Liver (tissue), 7 donors: ENCODE measurements at regions not wholly inside any gene's neighbourhood (a gene's known extent, or its start where the extent isn't known, plus 50 kb on each side); places are given as distances from the start of the nearest gene placed in this dataset.

Experiments used
- DNase-seq: peaks from one replicate; pipeline ENCODE4 v3.0.0-alpha.2; 2017; ENCODE audit warnings: low spot score
- H3K27ac ChIP-seq, 2 donors: one replicate each; pipeline ENCODE4 v1.7.0; 2013; ENCODE audit warnings: inconsistent platforms in 2 of 2, low read length in 2 of 2, control low read depth in 1 of 2, low read depth in 1 of 2, mild to moderate bottlenecking in 1 of 2
- H3K27me3 ChIP-seq, 4 donors: one replicate each; pipeline versions ENCODE4 v1.6.1 to v1.7.0; 2013; ENCODE audit warnings: low read length in 3 of 4, inconsistent platforms in 1 of 4, mild to moderate bottlenecking in 1 of 4, moderate library complexity in 1 of 4; ENCODE audit not compliant: control insufficient read depth in 4 of 4, insufficient read depth in 4 of 4
- H3K36me3 ChIP-seq, 4 donors: one replicate each; pipeline versions ENCODE4 v1.6.1 to v1.7.0; 2013; ENCODE audit warnings: low read length in 3 of 4, mild to moderate bottlenecking in 3 of 4, low read depth in 1 of 4, moderate library complexity in 1 of 4; ENCODE audit not compliant: control insufficient read depth in 4 of 4, insufficient read depth in 3 of 4
- H3K4me1 ChIP-seq, 4 donors: one replicate each; pipeline versions ENCODE4 v1.6.1 to v1.7.0; 2013; ENCODE audit warnings: low read length in 3 of 4, mild to moderate bottlenecking in 3 of 4, moderate library complexity in 1 of 4; ENCODE audit not compliant: control insufficient read depth in 4 of 4, insufficient read depth in 4 of 4
- H3K4me3 ChIP-seq, 3 donors: one replicate each; pipeline versions ENCODE4 v1.6.1 to v1.7.0; 2013; ENCODE audit warnings: low read length in 3 of 3, control low read depth in 1 of 3, low read depth in 1 of 3, mild to moderate bottlenecking in 1 of 3
- H3K9ac ChIP-seq, 2 donors: one replicate each; pipeline ENCODE4 v1.7.0; 2013; ENCODE audit warnings: low read length in 2 of 2, mild to moderate bottlenecking in 2 of 2, moderate library complexity in 2 of 2, control low read depth in 1 of 2, low read depth in 1 of 2
- H3K9me3 ChIP-seq, 4 donors: one replicate each; pipeline versions ENCODE4 v1.6.1 to v1.7.0; 2013; ENCODE audit warnings: low read length in 3 of 4; ENCODE audit not compliant: control insufficient read depth in 4 of 4
- ATF3 ChIP-seq: IDR thresholded peaks from 2 replicates; pipeline ENCODE4 v1.6.1; 2016; ENCODE audit warnings: antibody characterized with exemption
- FOXA1 ChIP-seq: IDR thresholded peaks from 2 replicates; pipeline ENCODE4 v1.6.1; 2016; ENCODE audit warnings: antibody characterized with exemption
- FOXA2 ChIP-seq: IDR thresholded peaks from 2 replicates; pipeline ENCODE4 v1.6.1; 2016; ENCODE audit warnings: antibody characterized with exemption
- GABPA ChIP-seq, 2 donors: IDR thresholded peaks in 1 of 2; conservative IDR thresholded peaks in 1 of 2; 2 replicates each; pipeline ENCODE4 v1.6.1; 2016; ENCODE audit warnings: antibody characterized with exemption in 2 of 2, mild to moderate bottlenecking in 1 of 2, moderate library complexity in 1 of 2
- HNF4A ChIP-seq, 2 donors: conservative IDR thresholded peaks; 2 replicates each; pipeline ENCODE4 v1.6.1; 2016; ENCODE audit warnings: antibody characterized with exemption in 2 of 2, mild to moderate bottlenecking in 2 of 2
- JUND ChIP-seq, 2 donors: IDR thresholded peaks; 2 replicates each; pipeline ENCODE4 v1.6.1; 2016; ENCODE audit warnings: antibody characterized with exemption in 2 of 2
- NR2F2 ChIP-seq: IDR thresholded peaks from 2 replicates; pipeline ENCODE4 v1.6.1; 2016; ENCODE audit warnings: antibody characterized with exemption
- RAD21 ChIP-seq, 2 donors: IDR thresholded peaks; 2 replicates each; pipeline ENCODE4 v1.6.1; 2016; ENCODE audit warnings: antibody characterized with exemption in 2 of 2, mild to moderate bottlenecking in 2 of 2
- RXRA ChIP-seq, 2 donors: IDR thresholded peaks; 2 replicates each; pipeline ENCODE4 v1.6.1; 2017 to 2018; ENCODE audit warnings: antibody characterized with exemption in 2 of 2, mild to moderate bottlenecking in 1 of 2
- SP1 ChIP-seq: IDR thresholded peaks from 2 replicates; pipeline ENCODE4 v1.6.1; 2018; ENCODE audit warnings: antibody characterized with exemption, mild to moderate bottlenecking
- YY1 ChIP-seq: IDR thresholded peaks from 2 replicates; pipeline ENCODE4 v1.6.1; 2016; ENCODE audit warnings: antibody characterized with exemption, mild to moderate bottlenecking
- ZBTB33 ChIP-seq: IDR thresholded peaks from 2 replicates; pipeline ENCODE4 v1.6.1; 2016; ENCODE audit warnings: antibody characterized with exemption
- WGBS: extraction: QIAGEN DNeasy Blood & Tissue Kit; methylation state at CpG from one replicate; pipeline ENCODE4 v1.1.7; 2013; 5-methylcytosine and 5-hydroxymethylcytosine counted together
- TF ChIP-seq, protein P1 (sequence below): IDR thresholded peaks from 2 replicates; pipeline ENCODE4 v1.6.1; 2016; ENCODE audit warnings: antibody characterized with exemption, mild to moderate bottlenecking
- donor health status: healthy.
- donor health status: healthy.
- donor health status: healthy.
- donor health status: healthy.

DNA sequence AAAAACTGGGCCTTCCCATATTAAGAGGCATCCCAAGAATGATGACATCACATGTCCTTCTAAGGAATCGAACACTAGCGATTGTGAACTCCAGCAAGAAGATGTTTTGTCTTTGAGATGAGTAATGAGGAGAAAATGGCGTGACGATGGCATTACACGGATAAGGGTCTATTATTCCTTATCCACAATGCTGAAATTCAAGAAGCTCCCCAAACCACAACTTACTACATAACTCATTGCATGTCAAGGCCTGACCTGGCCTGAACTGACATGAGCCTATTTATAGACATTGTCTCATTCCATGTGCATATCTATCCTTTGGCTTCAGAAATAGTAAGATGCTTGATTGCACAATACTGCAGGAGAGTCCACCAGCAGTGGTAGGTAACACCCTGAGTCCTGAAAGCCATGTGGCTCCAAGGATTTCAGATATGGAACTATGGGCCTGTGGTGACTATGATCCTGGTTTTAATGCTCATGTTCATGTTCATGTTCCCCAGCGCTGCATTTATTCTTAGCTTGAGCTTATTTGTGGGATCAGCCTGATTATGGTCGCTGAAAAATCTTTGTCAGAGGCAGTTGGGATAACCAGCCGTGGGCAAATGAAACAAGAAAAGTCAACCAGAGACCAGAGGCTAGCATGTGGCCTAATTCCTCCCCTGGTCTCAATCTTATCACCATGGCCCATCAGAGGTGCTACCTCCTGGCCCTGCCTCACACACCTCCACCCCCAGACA, 183.2 kb upstream of the JARID2 start (continued):
- TF ChIP-seq, protein P1, sequence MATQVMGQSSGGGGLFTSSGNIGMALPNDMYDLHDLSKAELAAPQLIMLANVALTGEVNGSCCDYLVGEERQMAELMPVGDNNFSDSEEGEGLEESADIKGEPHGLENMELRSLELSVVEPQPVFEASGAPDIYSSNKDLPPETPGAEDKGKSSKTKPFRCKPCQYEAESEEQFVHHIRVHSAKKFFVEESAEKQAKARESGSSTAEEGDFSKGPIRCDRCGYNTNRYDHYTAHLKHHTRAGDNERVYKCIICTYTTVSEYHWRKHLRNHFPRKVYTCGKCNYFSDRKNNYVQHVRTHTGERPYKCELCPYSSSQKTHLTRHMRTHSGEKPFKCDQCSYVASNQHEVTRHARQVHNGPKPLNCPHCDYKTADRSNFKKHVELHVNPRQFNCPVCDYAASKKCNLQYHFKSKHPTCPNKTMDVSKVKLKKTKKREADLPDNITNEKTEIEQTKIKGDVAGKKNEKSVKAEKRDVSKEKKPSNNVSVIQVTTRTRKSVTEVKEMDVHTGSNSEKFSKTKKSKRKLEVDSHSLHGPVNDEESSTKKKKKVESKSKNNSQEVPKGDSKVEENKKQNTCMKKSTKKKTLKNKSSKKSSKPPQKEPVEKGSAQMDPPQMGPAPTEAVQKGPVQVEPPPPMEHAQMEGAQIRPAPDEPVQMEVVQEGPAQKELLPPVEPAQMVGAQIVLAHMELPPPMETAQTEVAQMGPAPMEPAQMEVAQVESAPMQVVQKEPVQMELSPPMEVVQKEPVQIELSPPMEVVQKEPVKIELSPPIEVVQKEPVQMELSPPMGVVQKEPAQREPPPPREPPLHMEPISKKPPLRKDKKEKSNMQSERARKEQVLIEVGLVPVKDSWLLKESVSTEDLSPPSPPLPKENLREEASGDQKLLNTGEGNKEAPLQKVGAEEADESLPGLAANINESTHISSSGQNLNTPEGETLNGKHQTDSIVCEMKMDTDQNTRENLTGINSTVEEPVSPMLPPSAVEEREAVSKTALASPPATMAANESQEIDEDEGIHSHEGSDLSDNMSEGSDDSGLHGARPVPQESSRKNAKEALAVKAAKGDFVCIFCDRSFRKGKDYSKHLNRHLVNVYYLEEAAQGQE = no peak
- TF ChIP-seq YY1 = no peak

DNA sequence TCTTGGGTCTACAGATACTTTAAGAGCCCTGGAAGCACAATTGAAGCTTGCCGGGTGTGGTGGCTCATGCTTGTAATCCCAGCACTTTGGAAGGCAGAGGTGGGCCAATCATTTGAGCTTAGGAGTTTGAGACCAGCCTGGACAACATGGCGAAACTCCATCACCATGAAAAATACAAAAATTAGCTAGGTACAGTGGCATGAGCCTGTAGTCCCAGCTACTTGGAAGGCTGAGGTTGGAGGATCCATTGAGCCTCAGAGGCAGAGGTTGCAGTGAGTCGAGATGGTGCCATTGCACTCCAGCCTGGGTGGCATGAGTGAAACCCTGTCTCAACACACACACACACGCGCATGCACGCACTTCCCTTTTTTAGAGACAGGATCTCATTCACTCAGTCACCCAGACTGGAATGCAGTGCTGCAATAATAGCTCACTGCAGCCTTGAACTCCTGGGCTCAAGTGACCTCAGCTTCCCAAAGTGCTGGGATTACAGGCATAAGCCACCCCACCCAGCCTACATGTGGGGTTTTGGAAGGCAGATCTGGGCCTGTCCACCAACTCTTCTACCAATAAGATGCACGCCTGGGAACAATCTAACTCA, 182.5 kb upstream of the JARID2 start:
- Histone ChIP-seq H3K9ac (no peak overlapping the region), H3K4me1 (no peaks in the 10 kb centered on the region), H3K9me3 (peaks cover 0 to 5% (median 1%) of the 10 kb centered on the region in 4 donors), H3K4me3 (no peak overlapping the region), H3K27me3 (no peaks in the 10 kb centered on the region), H3K27ac (no peak overlapping the region), H3K36me3 (no peaks in the 10 kb centered on the region)
- DNase-seq = no peak
- TF ChIP-seq NR2F2 = no peak
- WGBS = 92% methylated on average over 7 of the region's 7 CpGs

DNA sequence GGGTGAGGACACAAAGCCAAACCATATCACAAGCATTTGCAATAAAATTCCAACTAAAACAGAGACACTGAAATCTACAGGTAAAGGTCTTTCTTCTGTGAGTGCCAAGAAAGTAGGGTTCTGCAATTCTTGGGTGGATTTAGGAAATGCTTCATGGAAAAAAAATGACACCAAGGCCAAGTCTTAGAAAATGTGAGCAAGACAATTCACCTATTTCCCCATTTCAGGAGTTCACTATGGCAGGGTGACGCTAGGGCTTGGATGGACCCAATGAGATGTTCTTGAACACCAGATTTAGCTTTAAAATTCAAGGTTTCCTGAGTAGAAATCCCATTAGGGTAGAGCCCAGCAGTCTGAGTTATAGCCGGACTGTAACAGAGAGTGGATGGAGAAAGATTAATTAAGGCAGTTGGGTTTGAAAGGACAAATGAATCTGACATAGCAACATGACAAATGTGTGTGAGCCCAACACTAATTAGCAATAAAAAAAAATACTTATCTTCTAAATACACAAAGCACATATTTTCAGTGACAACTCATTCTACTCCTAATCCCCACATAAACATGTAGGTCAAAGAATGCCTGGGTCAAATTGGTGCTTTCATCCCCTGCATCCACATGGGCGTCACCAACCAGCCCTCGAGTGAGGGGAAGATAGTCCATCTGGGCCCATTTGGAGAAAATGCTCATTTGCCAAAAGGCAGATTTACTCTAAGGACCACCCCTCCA, 180.4 kb upstream of the JARID2 start:
- WGBS = 93% methylated on average over 4 of the region's 4 CpGs
- no peak overlapping the region for H3K4me3 ChIP-seq
- DNase-seq = no peak
- H3K36me3 ChIP-seq = no peaks in the 10 kb centered on the region
- TF ChIP-seq YY1 (no peak), FOXA1 (no peak), GABPA (IDR thresholded peaks at IDR 0.05 in 1 of 2, conservative IDR thresholded peaks at IDR 0.05 in 1 of 2) (no peak), NR2F2 (no peak), JUND (IDR thresholded peaks at IDR 0.05) (no peak), ZBTB33 (no peak), HNF4A (conservative IDR thresholded peaks at IDR 0.05) (no peak), RXRA (IDR thresholded peaks at IDR 0.05) (no peak), ATF3 (no peak), FOXA2 (no peak), SP1 (no peak), RAD21 (IDR thresholded peaks at IDR 0.05) (no peak)
- no peaks in the 10 kb centered on the region for H3K4me1 ChIP-seq
- no peaks in the 10 kb centered on the region for H3K27me3 ChIP-seq
- H3K27ac ChIP-seq = no peak overlapping the region
- H3K9me3 ChIP-seq = no peaks in the 10 kb centered on the region
- no peak overlapping the region for H3K9ac ChIP-seq
